ENCODE measurements at regions not wholly inside any gene's neighbourhood (a gene's known extent, or its start where the extent isn't known, plus 50 kb on each side); places are given as distances from the start of the nearest gene placed in this dataset.
"Not testable (repeated sequence)": the region's sequence is repeated elsewhere in the genome, so short reads cannot be mapped to it uniquely, and the experiment has no call there.

- Histone ChIP-seq H3K4me1 (ENCODE audit: insufficient read depth, poor library complexity, severe bottlenecking) (peaks cover 9% of the 10 kb centered on the region), H3K4me3 (ENCODE audit: severe bottlenecking) (no peak overlapping the region), H3K27ac (ENCODE audit: poor library complexity, severe bottlenecking) (peak overlapping the region; percentile 56), H3K36me3 (ENCODE audit: low read depth) (no peaks in the 10 kb centered on the region), H3K9me3 (ENCODE audit: severe bottlenecking) (no peaks in the 10 kb centered on the region), H3K27me3 (ENCODE audit: insufficient read depth, poor library complexity, severe bottlenecking) (no peaks in the 10 kb centered on the region)
- TF ChIP-seq CTCF (IDR thresholded peaks at IDR 0.05; ENCODE audit: poor library complexity, severe bottlenecking) = no peak
- ATAC-seq (ENCODE audit: low read depth) = no peak
- no peak for DNase-seq (ENCODE audit: low spot score)
Observed at GRCh38 chr15:87669846-87670245, 586.7 kb downstream of the NTRK3 start.

- H3K4me3 ChIP-seq (ENCODE audit: severe bottlenecking); DNase-seq (ENCODE audit: low spot score); H3K36me3 ChIP-seq (ENCODE audit: low read depth); H3K4me1 ChIP-seq (ENCODE audit: insufficient read depth, poor library complexity, severe bottlenecking); H3K9me3 ChIP-seq (ENCODE audit: severe bottlenecking); H3K27me3 ChIP-seq (ENCODE audit: insufficient read depth, poor library complexity, severe bottlenecking): not testable (repeated sequence)
- peak overlapping the region; percentile 56 for H3K27ac ChIP-seq (ENCODE audit: poor library complexity, severe bottlenecking)
- peak; percentile 42; the same call in 1 of the 3 replicates for ATAC-seq (ENCODE audit: low read depth)
Observed at GRCh38 chr15:87668768-87669564, 587.6 kb downstream of the NTRK3 start.

GRCh38 chr15:87667643-87668042, 588.9 kb downstream of the NTRK3 start:
- TF ChIP-seq CTCF (IDR thresholded peaks at IDR 0.05; ENCODE audit: poor library complexity, severe bottlenecking) = no peak
- Histone ChIP-seq H3K27ac (ENCODE audit: poor library complexity, severe bottlenecking) (no peak overlapping the region), H3K4me3 (ENCODE audit: severe bottlenecking) (no peak overlapping the region), H3K36me3 (ENCODE audit: low read depth) (no peaks in the 10 kb centered on the region), H3K4me1 (ENCODE audit: insufficient read depth, poor library complexity, severe bottlenecking) (peaks cover 9% of the 10 kb centered on the region), H3K9me3 (ENCODE audit: severe bottlenecking) (no peaks in the 10 kb centered on the region), H3K27me3 (ENCODE audit: insufficient read depth, poor library complexity, severe bottlenecking) (no peaks in the 10 kb centered on the region)
- no peak for ATAC-seq (ENCODE audit: low read depth)
- no peak for DNase-seq (ENCODE audit: low spot score)

GRCh38 chr15:87662575-87662974, 594.0 kb downstream of the NTRK3 start:
- no peak for TF ChIP-seq CTCF (IDR thresholded peaks at IDR 0.05; ENCODE audit: poor library complexity, severe bottlenecking)

GRCh38 chr15:87661454-87662355, 594.8 kb downstream of the NTRK3 start:
- Histone ChIP-seq H3K9me3 (ENCODE audit: severe bottlenecking) (no peaks in the 10 kb centered on the region), H3K27me3 (ENCODE audit: insufficient read depth, poor library complexity, severe bottlenecking) (no peaks in the 10 kb centered on the region), H3K27ac (ENCODE audit: poor library complexity, severe bottlenecking) (no peak overlapping the region), H3K36me3 (ENCODE audit: low read depth) (no peaks in the 10 kb centered on the region), H3K4me1 (ENCODE audit: insufficient read depth, poor library complexity, severe bottlenecking) (peaks cover 9% of the 10 kb centered on the region), H3K4me3 (ENCODE audit: severe bottlenecking) (no peak overlapping the region)
- ATAC-seq (ENCODE audit: low read depth) (peak; percentile 91), DNase-seq (ENCODE audit: low spot score) (no peak)
- no peak for TF ChIP-seq CTCF (IDR thresholded peaks at IDR 0.05; ENCODE audit: poor library complexity, severe bottlenecking)

More at GRCh38 chr15:87662575-87662974, 594.0 kb downstream of the NTRK3 start:
- H3K4me3 ChIP-seq (ENCODE audit: severe bottlenecking) = no peak overlapping the region
- DNase-seq (ENCODE audit: low spot score) = no peak
- ATAC-seq (ENCODE audit: low read depth) = no peak
- H3K27ac ChIP-seq (ENCODE audit: poor library complexity, severe bottlenecking) = no peak overlapping the region
- no peaks in the 10 kb centered on the region for H3K9me3 ChIP-seq (ENCODE audit: severe bottlenecking)
- H3K4me1 ChIP-seq (ENCODE audit: insufficient read depth, poor library complexity, severe bottlenecking) = peaks cover 9% of the 10 kb centered on the region
- H3K36me3 ChIP-seq (ENCODE audit: low read depth) = no peaks in the 10 kb centered on the region
- H3K27me3 ChIP-seq (ENCODE audit: insufficient read depth, poor library complexity, severe bottlenecking) = no peaks in the 10 kb centered on the region

Measured in RWPE2 (cell line).